Neural progenitor cell (in vitro differentiated cells): ENCODE measurements at regions not wholly inside any gene's neighbourhood (a gene's known extent, or its start where the extent isn't known, plus 50 kb on each side); places are given as distances from the start of the nearest gene placed in this dataset.

Experiments used
- DNase-seq: peaks from one replicate; pipeline ENCODE4 v3.0.0-alpha.2; 2016; ENCODE audit warnings: low spot score
- H2AFZ ChIP-seq: fragments of 200-600 bp; sonication (generic); replicated peaks from 2 replicates; pipeline ENCODE4 v1.6.1; 2016; ENCODE audit warnings: antibody characterized with exemption
- H3F3A ChIP-seq: fragments of 200-600 bp; sonication (generic); 2 replicates; pipeline ENCODE4 v1.6.1; 2016; ENCODE audit warnings: antibody characterized with exemption, low read depth
- H3K27ac ChIP-seq: fragments of 200-600 bp; sonication (generic); 2 replicates; pipeline ENCODE4 v1.5.1; 2016; ENCODE audit warnings: mild to moderate bottlenecking
- H3K27me3 ChIP-seq: fragments of 200-600 bp; sonication (generic); 2 replicates; pipeline ENCODE4 v1.6.1; 2016; ENCODE audit warnings: mild to moderate bottlenecking, moderate library complexity
- H3K36me3 ChIP-seq: fragments of 200-600 bp; sonication (generic); 2 replicates; pipeline ENCODE4 v1.5.1; 2016
- H3K4me1 ChIP-seq: fragments of 200-600 bp; sonication (generic); 2 replicates; pipeline ENCODE4 v1.6.1; 2016; ENCODE audit warnings: mixed run types
- H3K4me2 ChIP-seq: fragments of 200-600 bp; sonication (generic); 2 replicates; pipeline ENCODE4 v1.6.1; 2016
- H3K4me3 ChIP-seq: fragments of 200-600 bp; sonication (generic); 2 replicates; pipeline ENCODE4 v1.5.1; 2016
- H3K79me2 ChIP-seq: fragments of 200-600 bp; sonication (generic); 2 replicates; pipeline ENCODE4 v1.6.1; 2016; ENCODE audit warnings: low read depth
- H3K9ac ChIP-seq: fragments of 200-600 bp; sonication (generic); 2 replicates; pipeline ENCODE4 v1.6.1; 2016
- H3K9me3 ChIP-seq: fragments of 200-600 bp; sonication (generic); 2 replicates; pipeline ENCODE4 v1.5.1; 2016; ENCODE audit warnings: low read depth
- H4K20me1 ChIP-seq: fragments of 200-600 bp; sonication (generic); 2 replicates; pipeline ENCODE4 v1.6.1; 2016; ENCODE audit warnings: low read depth
- H3K27ac Mint-ChIP-seq: 3 replicates; pipeline ENCODE4 v1.8.0; 2021; ENCODE audit warnings: mixed read lengths
- H3K27me3 Mint-ChIP-seq: 2 replicates; pipeline ENCODE4 v1.8.0; 2022; ENCODE audit warnings: low read depth, mild to moderate bottlenecking, inconsistent platforms, moderate library complexity, mixed read lengths; ENCODE audit not compliant: insufficient read depth
- H3K36me3 Mint-ChIP-seq: 3 replicates; pipeline ENCODE4 v1.8.0; 2021; ENCODE audit warnings: mixed read lengths
- H3K4me1 Mint-ChIP-seq: 3 replicates; pipeline ENCODE4 v1.8.0; 2021; ENCODE audit warnings: mixed read lengths
- H3K4me3 Mint-ChIP-seq: 3 replicates; pipeline ENCODE4 v1.8.0; 2021; ENCODE audit warnings: mild to moderate bottlenecking, moderate library complexity, mixed read lengths
- H3K9me3 Mint-ChIP-seq: 3 replicates; pipeline ENCODE4 v1.8.0; 2020; ENCODE audit warnings: mixed read lengths
- EZH2 ChIP-seq: fragments of 200-600 bp; sonication (generic); IDR thresholded peaks from 2 replicates; pipeline ENCODE4 v1.6.1; 2017; ENCODE audit warnings: antibody characterized with exemption, mild to moderate bottlenecking, moderate library complexity
- EZH2phosphoT487 ChIP-seq: fragments of 200-600 bp; sonication (generic); IDR thresholded peaks from 2 replicates; pipeline ENCODE4 v1.6.1; 2017; ENCODE audit warnings: antibody characterized with exemption
- TF ChIP-seq, protein P1 (sequence below): fragments of 200-600 bp; sonication (generic); IDR thresholded peaks from 2 replicates; pipeline ENCODE4 v1.5.1; 2017; ENCODE audit warnings: antibody characterized with exemption, mild to moderate bottlenecking

DNA sequence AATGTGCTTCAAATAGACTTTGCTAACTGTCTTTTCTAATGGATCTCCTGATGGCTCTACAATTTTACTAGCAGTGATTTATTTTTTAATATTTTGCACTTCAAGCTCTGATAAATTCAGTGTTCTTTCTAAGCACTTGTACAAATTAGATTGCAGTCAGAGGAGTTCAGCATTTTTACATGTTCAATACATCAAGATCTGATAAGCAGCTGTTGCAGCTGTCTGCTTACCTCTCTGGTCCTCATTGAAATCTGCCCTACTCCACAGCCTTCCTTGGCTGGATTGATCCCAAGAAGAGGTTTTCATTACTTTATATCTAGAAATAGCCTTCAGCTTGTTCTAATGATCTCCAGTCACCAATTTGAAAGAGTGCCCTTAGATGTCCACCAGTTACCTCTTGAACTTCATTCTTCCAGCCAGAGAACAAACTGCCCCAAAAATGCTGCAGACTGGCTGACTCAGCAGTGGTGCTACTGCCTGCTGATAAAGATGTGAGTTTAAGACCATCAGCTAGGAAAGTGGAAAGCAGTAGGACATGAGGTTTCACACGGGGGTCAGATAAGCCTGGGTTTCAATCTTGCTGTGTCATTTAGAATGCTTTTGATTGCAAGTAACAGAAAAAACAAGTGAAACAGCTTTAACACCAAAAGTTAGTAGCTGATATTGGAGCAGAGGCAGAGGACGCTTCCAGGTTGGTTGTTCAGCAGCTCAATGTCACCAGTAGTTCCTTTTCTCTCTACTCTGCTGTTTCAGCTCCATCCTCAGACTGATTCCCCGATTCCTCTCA is 350.9 kb upstream of the NPVF start:
- Mint-ChIP-seq H3K4me1 (peaks cover 5% of the 10 kb centered on the region), H3K36me3 (no peaks in the 10 kb centered on the region), H3K4me3 (no peak overlapping the region), H3K27me3 (peaks cover 8% of the 10 kb centered on the region), H3K27ac (no peak overlapping the region), H3K9me3 (no peaks in the 10 kb centered on the region)
- Histone ChIP-seq H3F3A (no peaks in the 10 kb centered on the region), H3K4me1 (peaks cover 3% of the 10 kb centered on the region), H3K9ac (no peak overlapping the region), H2AFZ (no peak overlapping the region), H3K79me2 (no peaks in the 10 kb centered on the region), H3K27ac (no peak overlapping the region), H3K4me3 (no peak overlapping the region), H3K36me3 (no peaks in the 10 kb centered on the region), H3K9me3 (no peaks in the 10 kb centered on the region), H3K4me2 (no peak overlapping the region), H3K27me3 (no peaks in the 10 kb centered on the region), H4K20me1 (no peaks in the 10 kb centered on the region)
- TF ChIP-seq EZH2phosphoT487 = no peak
- TF ChIP-seq, protein P1, sequence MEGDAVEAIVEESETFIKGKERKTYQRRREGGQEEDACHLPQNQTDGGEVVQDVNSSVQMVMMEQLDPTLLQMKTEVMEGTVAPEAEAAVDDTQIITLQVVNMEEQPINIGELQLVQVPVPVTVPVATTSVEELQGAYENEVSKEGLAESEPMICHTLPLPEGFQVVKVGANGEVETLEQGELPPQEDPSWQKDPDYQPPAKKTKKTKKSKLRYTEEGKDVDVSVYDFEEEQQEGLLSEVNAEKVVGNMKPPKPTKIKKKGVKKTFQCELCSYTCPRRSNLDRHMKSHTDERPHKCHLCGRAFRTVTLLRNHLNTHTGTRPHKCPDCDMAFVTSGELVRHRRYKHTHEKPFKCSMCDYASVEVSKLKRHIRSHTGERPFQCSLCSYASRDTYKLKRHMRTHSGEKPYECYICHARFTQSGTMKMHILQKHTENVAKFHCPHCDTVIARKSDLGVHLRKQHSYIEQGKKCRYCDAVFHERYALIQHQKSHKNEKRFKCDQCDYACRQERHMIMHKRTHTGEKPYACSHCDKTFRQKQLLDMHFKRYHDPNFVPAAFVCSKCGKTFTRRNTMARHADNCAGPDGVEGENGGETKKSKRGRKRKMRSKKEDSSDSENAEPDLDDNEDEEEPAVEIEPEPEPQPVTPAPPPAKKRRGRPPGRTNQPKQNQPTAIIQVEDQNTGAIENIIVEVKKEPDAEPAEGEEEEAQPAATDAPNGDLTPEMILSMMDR = no peak
- TF ChIP-seq EZH2 = no peak
- DNase-seq = no peak

DNA sequence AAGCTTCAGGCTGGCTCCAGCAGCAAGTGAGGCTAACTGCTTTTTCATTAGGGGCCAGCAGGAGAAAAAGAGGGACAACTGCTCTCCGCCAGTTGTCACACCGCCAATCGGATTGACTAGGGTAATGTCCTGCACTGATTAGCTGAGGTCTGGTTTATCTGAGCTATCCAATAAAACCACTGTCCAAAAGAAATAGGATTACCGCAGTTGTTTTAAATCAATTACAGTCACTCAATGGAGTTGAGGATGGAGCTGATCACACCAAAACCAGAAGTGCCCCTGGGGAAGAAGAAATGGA is 351.4 kb upstream of the NPVF start:
- H3K36me3 ChIP-seq = no peaks in the 10 kb centered on the region
- no peak for TF ChIP-seq EZH2phosphoT487
- TF ChIP-seq EZH2 = no peak
- TF ChIP-seq, protein P1 = no peak
- H3K27ac ChIP-seq = no peak overlapping the region
- Mint-ChIP-seq H3K4me1 (peaks cover 5% of the 10 kb centered on the region), H3K27me3 (peaks cover 13% of the 10 kb centered on the region), H3K4me3 (no peak overlapping the region), H3K27ac (no peak overlapping the region), H3K9me3 (no peaks in the 10 kb centered on the region), H3K36me3 (no peaks in the 10 kb centered on the region)
- H3F3A ChIP-seq = no peaks in the 10 kb centered on the region
- H3K4me3 ChIP-seq = no peak overlapping the region
- no peaks in the 10 kb centered on the region for H3K79me2 ChIP-seq
- H3K27me3 ChIP-seq = no peaks in the 10 kb centered on the region
- no peak overlapping the region for H2AFZ ChIP-seq
- H3K4me2 ChIP-seq = no peak overlapping the region
- H3K9ac ChIP-seq = no peak overlapping the region
- no peaks in the 10 kb centered on the region for H3K9me3 ChIP-seq
- no peaks in the 10 kb centered on the region for H4K20me1 ChIP-seq
- no peak for DNase-seq
- peaks cover 3% of the 10 kb centered on the region for H3K4me1 ChIP-seq

DNA sequence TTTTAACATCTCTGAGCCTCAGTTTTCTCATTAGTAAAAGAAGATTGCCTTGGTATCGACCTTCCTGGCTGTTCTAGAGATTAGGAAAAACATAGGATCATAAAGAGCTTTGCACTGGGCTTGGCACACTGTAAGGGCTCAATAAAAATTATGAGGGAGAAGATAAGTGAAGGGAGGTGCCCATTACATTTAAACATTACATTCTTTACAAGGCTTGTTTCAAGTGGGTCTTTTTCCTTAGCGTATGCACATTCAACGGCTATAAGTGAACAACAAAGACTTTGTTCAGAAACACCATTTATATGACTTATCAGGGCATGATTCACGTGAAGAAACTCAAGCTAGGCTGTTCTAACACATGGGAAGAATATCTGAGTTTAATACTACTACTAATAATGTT is 351.9 kb upstream of the NPVF start:
- no peak overlapping the region for H3K27ac ChIP-seq
- no peaks in the 10 kb centered on the region for H3K27me3 ChIP-seq
- H3K9me3 ChIP-seq = no peaks in the 10 kb centered on the region
- no peaks in the 10 kb centered on the region for H3K36me3 ChIP-seq
- H3K9ac ChIP-seq = no peak overlapping the region
- H3K36me3 Mint-ChIP-seq = no peaks in the 10 kb centered on the region
- no peak for TF ChIP-seq EZH2phosphoT487
- TF ChIP-seq, protein P1 = no peak
- no peak for TF ChIP-seq EZH2
- no peaks in the 10 kb centered on the region for H3K9me3 Mint-ChIP-seq
- no peak overlapping the region for H3K4me2 ChIP-seq
- peaks cover 14% of the 10 kb centered on the region for H3K27me3 Mint-ChIP-seq
- peaks cover 5% of the 10 kb centered on the region for H3K4me1 Mint-ChIP-seq
- no peak overlapping the region for H3K27ac Mint-ChIP-seq
- no peaks in the 10 kb centered on the region for H3K79me2 ChIP-seq
- no peaks in the 10 kb centered on the region for H4K20me1 ChIP-seq
- no peak for DNase-seq
- no peaks in the 10 kb centered on the region for H3F3A ChIP-seq
- H3K4me3 ChIP-seq = no peak overlapping the region
- H3K4me1 ChIP-seq = peaks cover 3% of the 10 kb centered on the region
- no peak overlapping the region for H2AFZ ChIP-seq
- no peak overlapping the region for H3K4me3 Mint-ChIP-seq
